SW480 (cell line): ENCODE measurements at regions not wholly inside any gene's neighbourhood (a gene's known extent, or its start where the extent isn't known, plus 50 kb on each side); places are given as distances from the start of the nearest gene placed in this dataset.
A peak's percentile ranks its signal among the peaks of the same experiment; 100 is the strongest.

Experiments
- DNase-seq: peaks from one replicate; pipeline ENCODE4 v3.0.0-alpha.2; 2016; ENCODE audit warnings: low spot score

GRCh38 chrX:110852180-110852579, 56.6 kb upstream of the CHRDL1 start:
- peak; percentile 2 for DNase-seq

- peak; percentile 2 for DNase-seq
Observed at GRCh38 chrX:110851780-110852179, 56.2 kb upstream of the CHRDL1 start.

- DNase-seq = peak; percentile 42
Observed at GRCh38 chrX:110847334-110847733, 51.7 kb upstream of the CHRDL1 start.

GRCh38 chrX:110846071-110846470, 50.5 kb upstream of the CHRDL1 start:
- DNase-seq = no peak
